Muscle of back (tissue), 3 donors: ENCODE measurements at regions not wholly inside any gene's neighbourhood (a gene's known extent, or its start where the extent isn't known, plus 50 kb on each side); places are given as distances from the start of the nearest gene placed in this dataset.
A peak's percentile ranks its signal among the peaks of the same experiment; 100 is the strongest.
"Not testable (repeated sequence)": the region's sequence is repeated elsewhere in the genome, so short reads cannot be mapped to it uniquely, and the experiment has no call there.

Experiments used
- DNase-seq, 3 donors: peaks; one replicate each; pipeline versions ENCODE4 v3.0.0 to v3.0.0-alpha.2; 2013

DNA sequence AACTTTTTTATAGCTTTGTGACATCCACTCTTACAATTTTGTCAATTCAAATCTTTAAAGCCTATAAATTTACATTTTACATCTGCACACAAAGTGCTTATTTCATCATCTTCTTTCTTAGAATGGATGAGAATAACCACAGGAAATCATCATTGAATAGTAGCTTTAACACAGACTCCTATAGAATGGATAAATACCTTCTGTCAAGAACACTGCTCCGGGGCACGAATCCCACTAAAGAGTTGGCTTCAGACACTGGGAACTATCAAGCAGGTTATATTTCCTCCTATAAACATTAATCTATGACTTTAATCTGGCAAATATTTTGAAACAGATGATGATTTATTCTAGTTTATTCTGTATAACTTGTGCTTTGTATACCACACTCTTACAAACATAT is 269.7 kb upstream of the TPK1 start:
- DNase-seq: peak in 1 of 3 donors; percentile 1

DNA sequence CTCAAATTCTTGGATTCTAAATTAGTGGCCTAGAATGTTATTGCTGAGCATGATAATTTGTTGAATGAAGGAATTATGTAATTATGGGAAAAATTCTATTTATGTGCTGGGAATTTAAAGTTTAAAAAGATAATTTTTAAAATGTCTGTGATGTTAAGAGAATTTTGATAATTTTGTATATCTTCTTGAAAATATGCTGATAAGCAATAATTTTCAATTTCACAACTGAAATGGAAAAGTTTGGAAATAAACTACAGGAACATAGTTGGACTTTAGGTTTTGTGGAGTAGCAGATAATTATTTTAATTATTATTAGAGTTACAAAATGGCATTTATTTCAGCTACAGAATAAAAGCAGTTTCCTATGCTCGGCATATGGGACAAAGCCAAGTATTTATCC is 268.5 kb upstream of the TPK1 start:
- no peak for DNase-seq

DNA sequence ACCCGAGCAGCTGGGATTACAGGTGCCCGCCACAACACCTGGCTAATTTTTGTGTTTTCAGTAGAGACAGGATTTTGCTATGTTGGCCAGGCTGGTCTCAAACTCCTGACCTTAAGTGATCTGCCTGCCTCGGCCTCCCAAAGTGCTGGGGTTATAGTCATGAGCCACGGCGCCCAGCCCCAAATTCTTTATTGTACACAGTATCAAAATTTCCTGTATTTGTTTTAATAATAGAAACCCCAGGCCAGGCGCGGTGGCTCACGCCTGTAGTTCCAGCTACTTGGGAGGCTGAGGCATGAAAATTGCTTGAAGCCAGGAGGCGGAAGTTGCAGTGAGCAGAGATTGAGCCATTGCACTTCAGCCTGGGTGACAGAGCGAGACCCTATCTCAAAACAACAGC is 266.3 kb upstream of the TPK1 start:
- DNase-seq: not testable (repeated sequence)

DNA sequence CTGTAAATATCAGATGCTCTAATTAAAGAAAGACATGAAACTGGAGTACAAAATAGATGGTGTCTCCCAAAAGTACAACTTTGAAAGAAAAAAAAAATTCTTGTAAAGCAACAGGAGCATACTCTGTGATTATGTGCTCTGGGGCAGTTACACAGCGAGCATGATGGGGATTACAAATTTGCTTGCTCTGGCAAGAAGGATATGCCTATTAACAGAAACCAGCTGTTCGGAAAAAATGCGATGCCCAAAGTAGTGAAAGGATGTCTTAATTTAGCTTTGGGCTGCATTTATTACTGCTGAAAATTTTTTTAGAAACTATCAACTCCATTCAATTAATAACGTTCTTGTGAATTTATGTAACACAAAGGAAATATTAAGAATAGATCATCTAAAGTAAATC is 256.9 kb upstream of the TPK1 start:
- DNase-seq: peak; percentile 16 to 42 (median 39)

GRCh38 chr7:145088111-145088745 is 252.4 kb upstream of the TPK1 start:
- DNase-seq: no peak

GRCh38 chr7:145082366-145083161 is 246.7 kb upstream of the TPK1 start:
- DNase-seq: peak in 1 of 3 donors; percentile 2

DNA sequence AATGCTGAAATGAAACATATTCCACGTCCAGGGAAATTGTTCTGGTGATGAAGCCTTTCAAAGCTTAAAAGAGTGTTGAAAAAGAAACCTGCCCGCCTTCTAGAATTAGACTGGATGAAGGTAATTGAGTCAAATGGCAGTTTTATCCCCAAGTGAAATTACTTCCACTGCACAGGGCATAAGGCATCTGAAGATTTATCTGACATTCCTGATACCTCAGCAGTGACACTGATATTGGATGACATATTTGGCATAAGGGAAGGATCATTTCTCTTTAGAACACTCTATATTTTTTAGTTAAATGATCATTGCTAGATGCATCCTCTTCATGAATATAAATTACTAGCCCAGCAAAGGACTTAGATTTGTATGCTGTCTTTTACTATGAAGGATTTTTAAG is 229.6 kb upstream of the TPK1 start:
- DNase-seq: no peak

GRCh38 chr7:145064114-145064513 is 228.3 kb upstream of the TPK1 start:
- DNase-seq: no peak

GRCh38 chr7:145053781-145054180 is 217.9 kb upstream of the TPK1 start:
- no peak for DNase-seq

DNA sequence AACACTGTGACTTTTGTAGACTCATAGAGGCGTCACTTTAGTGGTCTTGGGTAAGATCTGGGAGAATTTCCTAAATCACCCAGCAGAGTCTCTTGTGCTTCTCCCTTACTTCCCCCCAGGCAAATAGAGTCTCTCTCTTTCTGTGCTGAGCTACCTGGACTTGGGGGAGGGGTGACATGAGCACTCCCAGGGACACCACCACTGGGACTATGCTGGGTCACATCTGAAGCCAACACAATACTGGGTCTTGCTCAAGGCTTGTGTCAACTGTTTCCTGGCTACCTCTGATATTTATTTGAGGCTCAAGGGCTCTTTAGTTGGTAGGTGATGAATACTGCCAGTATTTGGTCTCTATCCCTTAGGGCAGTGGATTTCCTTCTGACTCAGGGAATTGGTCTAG is 214.6 kb upstream of the TPK1 start:
- DNase-seq: no peak

GRCh38 chr7:145036604-145037405 is 201.0 kb upstream of the TPK1 start:
- peak; percentile 33 to 61 (median 46) for DNase-seq

DNA sequence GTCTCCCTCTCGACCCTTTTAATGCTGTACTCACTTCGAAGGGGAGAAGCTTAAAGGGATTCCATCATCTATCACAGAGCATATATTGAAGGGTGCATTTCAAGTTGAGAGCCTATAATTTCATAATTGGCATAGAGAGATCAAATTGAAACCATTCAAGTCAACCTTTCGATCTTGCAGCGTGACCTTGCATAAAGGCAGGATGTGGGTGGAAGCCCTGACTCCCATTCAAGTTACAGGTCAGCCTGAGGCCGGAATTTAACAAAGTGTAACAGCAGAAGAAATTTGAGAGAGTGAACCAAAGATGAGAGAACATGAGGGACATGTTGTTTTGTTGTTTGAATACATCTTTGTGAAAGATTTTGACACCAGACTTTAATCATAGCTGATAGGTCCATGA is 195.3 kb upstream of the TPK1 start:
- DNase-seq: no peak

DNA sequence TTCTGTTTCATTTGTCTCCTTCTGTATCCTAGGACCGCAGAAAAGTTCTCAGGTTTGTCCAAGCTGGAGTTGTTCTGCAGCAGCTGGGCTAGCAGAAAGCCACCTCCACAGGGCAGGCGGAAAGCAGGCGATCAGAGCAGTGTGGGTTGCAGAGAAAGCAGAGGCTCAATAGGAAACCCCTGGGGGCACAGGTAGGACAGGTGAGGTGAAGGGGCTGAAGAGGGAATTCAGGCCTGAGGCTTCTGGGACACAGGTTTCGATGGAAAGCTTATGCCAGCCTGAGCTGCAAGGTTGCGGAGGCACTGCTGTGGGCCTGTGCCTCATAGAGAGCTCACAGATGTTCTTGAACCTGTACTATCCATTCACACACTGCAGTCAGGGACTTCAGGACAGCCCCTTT is 194.9 kb upstream of the TPK1 start:
- no peak for DNase-seq

- no peak for DNase-seq
Measured at GRCh38 chr7:145020454-145020853, 184.6 kb upstream of the TPK1 start.

- DNase-seq: no peak
Measured at GRCh38 chr7:145016068-145016467, 180.2 kb upstream of the TPK1 start.

DNA sequence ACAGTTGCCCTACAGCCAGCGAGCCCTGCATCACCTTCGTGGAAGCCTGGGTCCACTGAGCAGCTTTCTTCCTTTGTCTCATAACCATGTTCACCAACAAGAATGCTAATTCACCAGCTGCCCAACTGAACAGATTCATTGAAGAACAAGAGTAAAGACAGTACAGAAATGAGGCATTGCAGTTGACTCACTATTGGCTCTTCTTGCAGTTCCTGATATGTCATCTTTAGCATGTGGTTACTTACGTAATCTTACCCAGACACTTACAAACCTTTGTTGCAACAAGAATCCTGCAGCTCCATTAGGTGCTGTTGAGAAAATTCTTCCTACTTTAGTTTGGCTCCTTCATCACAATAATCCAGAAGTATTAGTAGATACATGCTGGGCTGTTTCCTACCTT is 174.0 kb upstream of the TPK1 start:
- no peak for DNase-seq

DNA sequence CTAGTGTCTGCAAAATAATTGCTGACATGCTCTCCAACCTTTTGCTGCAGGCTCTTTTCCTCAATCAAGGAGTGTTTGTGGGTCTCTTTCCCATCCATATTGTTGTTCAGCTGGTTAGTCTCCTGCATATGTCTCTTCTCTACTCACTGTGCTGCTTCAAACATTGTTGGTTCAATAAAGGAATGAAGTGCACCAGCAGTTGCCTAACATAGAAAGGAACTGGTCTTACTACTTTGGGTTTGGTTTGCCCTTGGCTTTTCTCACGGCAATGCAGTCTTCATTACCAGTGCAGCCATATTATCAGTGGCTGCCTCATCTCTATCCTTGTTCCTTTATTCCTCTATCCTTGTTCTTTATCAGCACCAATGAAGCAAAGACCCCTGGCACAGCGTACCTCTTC is 169.7 kb upstream of the TPK1 start:
- DNase-seq: no peak

- DNase-seq: no peak
Measured at GRCh38 chr7:144997512-144997911, 161.7 kb upstream of the TPK1 start.

DNA sequence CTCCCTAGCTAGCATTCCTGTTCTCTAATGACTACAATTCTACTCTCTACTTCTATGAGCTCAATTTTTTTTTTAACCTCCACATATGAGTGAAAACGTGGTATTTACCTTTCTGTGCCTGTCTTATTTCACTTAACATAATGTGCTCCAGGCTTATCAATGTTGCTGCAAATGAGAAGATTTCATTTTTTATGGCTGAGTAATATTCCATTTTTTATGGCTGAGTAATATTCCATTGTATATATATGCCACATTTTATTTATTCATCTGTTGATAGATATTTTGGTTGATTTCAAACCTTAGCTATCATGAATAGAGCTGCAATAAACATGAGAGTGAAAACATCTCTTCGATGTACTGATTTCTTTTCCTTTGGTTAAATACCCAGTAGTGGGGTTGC is 159.6 kb upstream of the TPK1 start:
- no peak for DNase-seq

- DNase-seq: no peak
Measured at GRCh38 chr7:144991041-144991440, 155.2 kb upstream of the TPK1 start.

DNA sequence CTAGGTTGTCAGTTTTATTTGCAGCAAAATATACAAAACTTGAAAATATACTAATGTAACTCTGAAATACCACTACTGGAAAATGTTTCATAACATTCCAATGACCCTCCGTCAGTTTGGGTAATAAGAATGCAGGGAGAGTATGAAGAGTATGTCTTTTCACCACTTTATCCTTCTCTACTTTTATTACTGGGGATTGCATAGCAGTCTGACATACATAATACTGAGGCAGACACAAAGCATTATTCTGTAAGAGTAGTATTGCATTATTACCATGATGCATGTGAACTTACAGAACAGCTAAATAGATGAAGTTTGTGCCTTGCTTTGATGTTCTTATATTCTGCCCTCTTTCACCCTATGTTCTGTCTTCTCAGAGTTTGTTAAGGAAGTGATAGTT is 151.8 kb upstream of the TPK1 start:
- no peak for DNase-seq

GRCh38 chr7:144982133-144982532 is 146.3 kb upstream of the TPK1 start:
- no peak for DNase-seq

- DNase-seq: no peak
Measured at GRCh38 chr7:144975882-144976281, 140.0 kb upstream of the TPK1 start.
